ENCODE measurements at regions not wholly inside any gene's neighbourhood (a gene's known extent, or its start where the extent isn't known, plus 50 kb on each side); places are given as distances from the start of the nearest gene placed in this dataset.
"Not testable (repeated sequence)": the region's sequence is repeated elsewhere in the genome, so short reads cannot be mapped to it uniquely, and the experiment has no call there.

- CTCF ChIA-PET, result no interaction called here
- no peak for TF ChIP-seq EZH2 (IDR thresholded peaks at IDR 0.05; ENCODE audit: borderline replicate concordance, low read depth, low read length, poor library complexity, severe bottlenecking)
- Histone ChIP-seq H3K4me3 (ENCODE audit: low read depth, low read length, poor library complexity, severe bottlenecking) (no peak overlapping the region), H3K27me3 (replicated peaks; ENCODE audit: insufficient read depth, low read depth, low read length, poor library complexity) (no peaks in the 10 kb centered on the region), H3K9me3 (ENCODE audit: low read depth, low read length, poor library complexity, severe bottlenecking) (no peaks in the 10 kb centered on the region), H3K36me3 (ENCODE audit: insufficient read depth, low read length, poor library complexity, severe bottlenecking) (no peaks in the 10 kb centered on the region), H3K4me1 (ENCODE audit: insufficient read depth, low read length, poor library complexity, severe bottlenecking) (no peaks in the 10 kb centered on the region), H3K27ac (ENCODE audit: low read depth, low read length, poor library complexity, severe bottlenecking) (no peak overlapping the region)
- no TSS peak for BruUV-seq (replicated peaks)
- DNase-seq (ENCODE audit: low spot score), result no peak
- POLR2A ChIA-PET (ENCODE audit: low non-redundant PET), result no interaction called here
- intact Hi-C loops (cut with micrococcal nuclease; ENCODE audit: unreplicated experiment), result no loop called here
Measured at GRCh38 chr2:208793434-208793833, 386.8 kb downstream of the PTH2R start.

GRCh38 chr2:208794288-208794975 is 387.8 kb downstream of the PTH2R start:
- no TSS peak for BruUV-seq (replicated peaks)
- no peaks in the 10 kb centered on the region for H3K36me3 ChIP-seq (ENCODE audit: insufficient read depth, low read length, poor library complexity, severe bottlenecking)
- no peaks in the 10 kb centered on the region for H3K9me3 ChIP-seq (ENCODE audit: low read depth, low read length, poor library complexity, severe bottlenecking)
- ChIA-PET CTCF (no interaction called here), POLR2A (ENCODE audit: low non-redundant PET) (no interaction called here)
- intact Hi-C loops (cut with micrococcal nuclease; ENCODE audit: unreplicated experiment), result no loop called here
- H3K4me1 ChIP-seq (ENCODE audit: insufficient read depth, low read length, poor library complexity, severe bottlenecking), result no peaks in the 10 kb centered on the region
- no peak overlapping the region for H3K4me3 ChIP-seq (ENCODE audit: low read depth, low read length, poor library complexity, severe bottlenecking)
- no peak overlapping the region for H3K27ac ChIP-seq (ENCODE audit: low read depth, low read length, poor library complexity, severe bottlenecking)
- H3K27me3 ChIP-seq (replicated peaks; ENCODE audit: insufficient read depth, low read depth, low read length, poor library complexity), result no peaks in the 10 kb centered on the region
- no peak for TF ChIP-seq EZH2 (IDR thresholded peaks at IDR 0.05; ENCODE audit: borderline replicate concordance, low read depth, low read length, poor library complexity, severe bottlenecking)
- TF ChIP-seq, protein P1, sequence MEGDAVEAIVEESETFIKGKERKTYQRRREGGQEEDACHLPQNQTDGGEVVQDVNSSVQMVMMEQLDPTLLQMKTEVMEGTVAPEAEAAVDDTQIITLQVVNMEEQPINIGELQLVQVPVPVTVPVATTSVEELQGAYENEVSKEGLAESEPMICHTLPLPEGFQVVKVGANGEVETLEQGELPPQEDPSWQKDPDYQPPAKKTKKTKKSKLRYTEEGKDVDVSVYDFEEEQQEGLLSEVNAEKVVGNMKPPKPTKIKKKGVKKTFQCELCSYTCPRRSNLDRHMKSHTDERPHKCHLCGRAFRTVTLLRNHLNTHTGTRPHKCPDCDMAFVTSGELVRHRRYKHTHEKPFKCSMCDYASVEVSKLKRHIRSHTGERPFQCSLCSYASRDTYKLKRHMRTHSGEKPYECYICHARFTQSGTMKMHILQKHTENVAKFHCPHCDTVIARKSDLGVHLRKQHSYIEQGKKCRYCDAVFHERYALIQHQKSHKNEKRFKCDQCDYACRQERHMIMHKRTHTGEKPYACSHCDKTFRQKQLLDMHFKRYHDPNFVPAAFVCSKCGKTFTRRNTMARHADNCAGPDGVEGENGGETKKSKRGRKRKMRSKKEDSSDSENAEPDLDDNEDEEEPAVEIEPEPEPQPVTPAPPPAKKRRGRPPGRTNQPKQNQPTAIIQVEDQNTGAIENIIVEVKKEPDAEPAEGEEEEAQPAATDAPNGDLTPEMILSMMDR (conservative IDR thresholded peaks at IDR 0.05; ENCODE audit: low read depth, low read length), result no peak
- no peak for DNase-seq (ENCODE audit: low spot score)

GRCh38 chr2:208798698-208799097 is 392.1 kb downstream of the PTH2R start:
- no peak overlapping the region for H3K4me3 ChIP-seq (ENCODE audit: low read depth, low read length, poor library complexity, severe bottlenecking)
- no peaks in the 10 kb centered on the region for H3K4me1 ChIP-seq (ENCODE audit: insufficient read depth, low read length, poor library complexity, severe bottlenecking)
- intact Hi-C loops (cut with micrococcal nuclease; ENCODE audit: unreplicated experiment), result loop anchor here (5.0 kb wide), 1 partner anchor 54 kb away; no protein-coding TSS in a partner anchor
- TF ChIP-seq EZH2 (IDR thresholded peaks at IDR 0.05; ENCODE audit: borderline replicate concordance, low read depth, low read length, poor library complexity, severe bottlenecking), result no peak
- TF ChIP-seq, protein P1 (conservative IDR thresholded peaks at IDR 0.05; ENCODE audit: low read depth, low read length), result no peak
- ChIA-PET CTCF (no interaction called here), POLR2A (ENCODE audit: low non-redundant PET) (no interaction called here)
- H3K9me3 ChIP-seq (ENCODE audit: low read depth, low read length, poor library complexity, severe bottlenecking), result no peaks in the 10 kb centered on the region
- no peaks in the 10 kb centered on the region for H3K27me3 ChIP-seq (replicated peaks; ENCODE audit: insufficient read depth, low read depth, low read length, poor library complexity)
- no TSS peak for BruUV-seq (replicated peaks)
- DNase-seq (ENCODE audit: low spot score), result no peak
- no peak overlapping the region for H3K27ac ChIP-seq (ENCODE audit: low read depth, low read length, poor library complexity, severe bottlenecking)
- no peaks in the 10 kb centered on the region for H3K36me3 ChIP-seq (ENCODE audit: insufficient read depth, low read length, poor library complexity, severe bottlenecking)

DNA sequence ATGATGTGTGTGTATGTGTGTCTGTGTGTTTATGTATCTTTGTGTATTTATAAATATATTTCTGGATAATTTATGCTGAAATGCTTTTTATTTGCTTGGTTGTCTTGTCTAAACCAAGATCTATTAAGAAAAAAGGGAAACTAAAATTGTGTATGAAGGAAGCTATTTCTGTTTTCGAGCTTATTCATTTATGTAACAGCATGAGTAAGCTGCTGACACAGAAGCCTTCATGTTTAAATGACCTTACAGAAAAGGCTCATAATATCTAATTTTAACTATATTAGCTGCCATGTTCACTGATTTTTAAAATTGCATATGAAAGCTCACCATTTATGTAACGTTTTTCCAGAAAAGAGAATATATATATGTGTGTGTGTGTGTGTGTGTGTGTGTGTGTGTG is 392.8 kb downstream of the PTH2R start:
- BruUV-seq (replicated peaks), result no TSS peak
- Histone ChIP-seq H3K4me1 (ENCODE audit: insufficient read depth, low read length, poor library complexity, severe bottlenecking) (no peaks in the 10 kb centered on the region), H3K9me3 (ENCODE audit: low read depth, low read length, poor library complexity, severe bottlenecking) (no peaks in the 10 kb centered on the region), H3K4me3 (ENCODE audit: low read depth, low read length, poor library complexity, severe bottlenecking) (no peak overlapping the region), H3K27me3 (replicated peaks; ENCODE audit: insufficient read depth, low read depth, low read length, poor library complexity) (no peaks in the 10 kb centered on the region), H3K27ac (ENCODE audit: low read depth, low read length, poor library complexity, severe bottlenecking) (no peak overlapping the region), H3K36me3 (ENCODE audit: insufficient read depth, low read length, poor library complexity, severe bottlenecking) (no peaks in the 10 kb centered on the region)
- CTCF ChIA-PET, result no interaction called here
- POLR2A ChIA-PET (ENCODE audit: low non-redundant PET), result no interaction called here
- intact Hi-C loops (cut with micrococcal nuclease; ENCODE audit: unreplicated experiment), result loop anchor here (5.0 kb wide), 1 partner anchor 53 kb away; no protein-coding TSS in a partner anchor
- TF ChIP-seq, protein P1 (conservative IDR thresholded peaks at IDR 0.05; ENCODE audit: low read depth, low read length), result no peak
- no peak for TF ChIP-seq EZH2 (IDR thresholded peaks at IDR 0.05; ENCODE audit: borderline replicate concordance, low read depth, low read length, poor library complexity, severe bottlenecking)
- DNase-seq (ENCODE audit: low spot score), result no peak

DNA sequence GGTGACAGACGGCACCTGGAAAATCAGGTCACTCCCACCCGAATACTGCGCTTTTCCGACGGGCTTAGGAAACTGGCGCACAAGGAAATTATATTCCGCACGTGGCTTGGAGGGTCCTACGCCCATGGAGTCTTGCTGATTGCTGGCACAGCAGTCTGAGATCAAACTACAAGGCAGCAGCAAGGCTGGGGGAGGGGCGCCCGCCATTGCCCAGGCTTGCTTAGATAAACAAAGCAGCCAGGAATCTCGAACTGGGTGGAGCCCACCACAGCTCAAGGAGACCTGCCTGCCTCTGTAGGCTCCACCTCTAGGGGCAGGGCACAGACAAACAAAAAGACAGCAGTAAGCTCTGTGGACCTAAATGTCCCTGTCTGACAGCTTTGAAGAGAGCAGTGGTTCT is 394.3 kb downstream of the PTH2R start:
- BruUV-seq (replicated peaks); H3K27ac ChIP-seq (ENCODE audit: low read depth, low read length, poor library complexity, severe bottlenecking); intact Hi-C loops (cut with micrococcal nuclease; ENCODE audit: unreplicated experiment); H3K27me3 ChIP-seq (replicated peaks; ENCODE audit: insufficient read depth, low read depth, low read length, poor library complexity); POLR2A ChIA-PET (ENCODE audit: low non-redundant PET); H3K9me3 ChIP-seq (ENCODE audit: low read depth, low read length, poor library complexity, severe bottlenecking); H3K4me1 ChIP-seq (ENCODE audit: insufficient read depth, low read length, poor library complexity, severe bottlenecking); CTCF ChIA-PET; DNase-seq (ENCODE audit: low spot score); H3K36me3 ChIP-seq (ENCODE audit: insufficient read depth, low read length, poor library complexity, severe bottlenecking); H3K4me3 ChIP-seq (ENCODE audit: low read depth, low read length, poor library complexity, severe bottlenecking): not testable (repeated sequence)

All from A673 (cell line).